22Rv1 (cell line): ENCODE measurements at regions not wholly inside any gene's neighbourhood (a gene's known extent, or its start where the extent isn't known, plus 50 kb on each side); places are given as distances from the start of the nearest gene placed in this dataset.

Source experiments
- CTCF ChIP-seq: fragments of 450-650 bp; IDR thresholded peaks from 2 replicates; pipeline ENCODE4 v1.5.1; 2017; ENCODE audit warnings: mild to moderate bottlenecking
- ZFX ChIP-seq: fragments of 450-650 bp; IDR thresholded peaks from 2 replicates; pipeline ENCODE4 v1.6.1; 2017; ENCODE audit warnings: antibody characterized with exemption, borderline replicate concordance

GRCh38 chr1:82392513-82392912, 591.8 kb downstream of the ADGRL2 start:
- TF ChIP-seq CTCF (no peak), ZFX (no peak)
